ENCODE measurements at regions not wholly inside any gene's neighbourhood (a gene's known extent, or its start where the extent isn't known, plus 50 kb on each side); places are given as distances from the start of the nearest gene placed in this dataset.

- H3K9me1 ChIP-seq (ENCODE audit: insufficient read depth, low read length) = no peaks in the 10 kb centered on the region
- no peak for TF ChIP-seq RFX5 (IDR thresholded peaks at IDR 0.05; ENCODE audit: low read depth, low read length)
- no peak for TF ChIP-seq RCOR1 (IDR thresholded peaks at IDR 0.05; ENCODE audit: insufficient replicate concordance, low read length)
- no peak for TF ChIP-seq SMC3 (IDR thresholded peaks at IDR 0.05; ENCODE audit: low read depth, low read length)
- no peak for TF ChIP-seq POLR2A (IDR thresholded peaks at IDR 0.05; ENCODE audit: low read depth, low read length)
- no peak for TF ChIP-seq MAFK (IDR thresholded peaks at IDR 0.05; ENCODE audit: low read depth, low read length)
- TF ChIP-seq FOS (IDR thresholded peaks at IDR 0.05; ENCODE audit: low read depth, low read length) = no peak
- no peak for TF ChIP-seq RAD21 (IDR thresholded peaks at IDR 0.05; ENCODE audit: low read length)
- no peak for TF ChIP-seq ELK1 (IDR thresholded peaks at IDR 0.05; ENCODE audit: borderline replicate concordance, low read depth, low read length)
- TF ChIP-seq BHLHE40 (IDR thresholded peaks at IDR 0.05; ENCODE audit: low read depth, low read length) = no peak
- TF ChIP-seq CEBPB (IDR thresholded peaks at IDR 0.05; ENCODE audit: low read depth, low read length) = no peak
- no peaks in the 10 kb centered on the region for H3K79me1 ChIP-seq (ENCODE audit: low read depth in 1 of 2, low read length in 2 of 2)
- no peaks in the 10 kb centered on the region for H3K4me1 ChIP-seq (ENCODE audit: control insufficient read depth, insufficient read depth, low read length)
- no peaks in the 10 kb centered on the region for H4K20me1 ChIP-seq (ENCODE audit: insufficient read depth, low read length)
- H3K27ac ChIP-seq (ENCODE audit: insufficient read depth, low read length) = no peak overlapping the region
- H3K4me3 ChIP-seq (ENCODE audit: insufficient read depth, low read depth, low read length) = no peak overlapping the region
- no peaks in the 10 kb centered on the region for H3K27me3 ChIP-seq (ENCODE audit: control insufficient read depth, insufficient read depth, low read length)
- no peak overlapping the region for H2BK15ac ChIP-seq (ENCODE audit: low read depth, low read length)
- no peak overlapping the region for H2BK120ac ChIP-seq (ENCODE audit: low read depth, low read length)
- no peak overlapping the region for H4K8ac ChIP-seq (ENCODE audit: low read depth in 2 of 2, low read length in 2 of 2)
- H2BK20ac ChIP-seq (ENCODE audit: low read depth, low read length) = no peak overlapping the region
- H3K9me3 ChIP-seq (ENCODE audit: control insufficient read depth, insufficient read depth, low read length) = peaks cover 7% of the 10 kb centered on the region
- H2BK5ac ChIP-seq (ENCODE audit: low read depth, low read length, poor library complexity, severe bottlenecking) = no peak overlapping the region
- H2AK9ac ChIP-seq (replicated peaks; ENCODE audit: low read depth, low read length, poor library complexity) = no peak overlapping the region
- no peak overlapping the region for H2AFZ ChIP-seq (replicated peaks; ENCODE audit: low read length, poor library complexity)
- WGBS, 2 experiments (ENCODE audit: extremely low coverage in 2 of 2, insufficient read length in 1 of 2) = 57% methylated on average over 3 of the region's 4 CpGs; no CpG with 5 or more reads in 1 of the 2 experiments
- H3K56ac ChIP-seq (ENCODE audit: extremely low read depth, insufficient read depth, low read length) = no peak overlapping the region
- no peak overlapping the region for H2AK5ac ChIP-seq (ENCODE audit: low read depth, low read length)
- H4K5ac ChIP-seq (ENCODE audit: low read depth, low read length) = no peak overlapping the region
- dilution Hi-C loops (cut with HindIII; ENCODE audit: low sequenced_read_pairs, unreplicated experiment) = no loop called here
- no peak overlapping the region for H3K23ac ChIP-seq (ENCODE audit: low read depth, low read length)
- H3K9ac ChIP-seq (ENCODE audit: low read depth, low read length) = no peak overlapping the region
- POLR2A ChIA-PET (ENCODE audit: unreplicated experiment) = no interaction called here
- H3K36me3 ChIP-seq (ENCODE audit: control insufficient read depth, insufficient read depth, low read length) = no peaks in the 10 kb centered on the region
- no peak overlapping the region for H3K18ac ChIP-seq (ENCODE audit: low read depth, low read length)
- H4K91ac ChIP-seq (ENCODE audit: insufficient read depth, low read depth, low read length) = no peak overlapping the region
- no peak overlapping the region for H3K4me2 ChIP-seq (ENCODE audit: low read depth, low read length)
- intact Hi-C loops (cut with micrococcal nuclease) = loop anchor here (10.0 kb wide), 1 partner anchor 983 kb away; no protein-coding TSS in a partner anchor
- DNase-seq (no peak), ATAC-seq (ENCODE audit: low read depth) (no peak)
- in situ Hi-C loops (cut with MboI; ENCODE audit: low sequenced_read_pairs) = no loop called here
- no peak overlapping the region for H3K14ac ChIP-seq (replicated peaks; ENCODE audit: low read depth, low read length)
- no TSS peak for BruUV-seq (replicated peaks)
- CTCF ChIA-PET = no interaction called here
- no peak overlapping the region for H3K4ac ChIP-seq (ENCODE audit: low read depth, low read length)
These were observed 697.1 kb upstream of the FAT3 start for GRCh38 chr11:91527380-91528030.

Data from IMR-90 (cell line).